Brain microvascular endothelial cell (primary cell): ENCODE measurements at regions not wholly inside any gene's neighbourhood (a gene's known extent, or its start where the extent isn't known, plus 50 kb on each side); places are given as distances from the start of the nearest gene placed in this dataset.

Experiments used
- DNase-seq: peaks from one replicate; pipeline ENCODE4 v3.0.0-alpha.2; 2020
- H3K27ac ChIP-seq: fragments of 250-450 bp; sonication (Bioruptor Pico); 2 replicates; pipeline ENCODE4 v1.5.1; 2020; ENCODE audit warnings: mild to moderate bottlenecking, moderate library complexity
- H3K27me3 ChIP-seq: fragments of 250-450 bp; sonication (Bioruptor Pico); replicated peaks from 2 replicates; pipeline ENCODE4 v1.5.1; 2020; ENCODE audit warnings: mild to moderate bottlenecking
- H3K36me3 ChIP-seq: fragments of 250-450 bp; sonication (Bioruptor Pico); replicated peaks from 2 replicates; pipeline ENCODE4 v1.5.1; 2020; ENCODE audit warnings: mild to moderate bottlenecking
- H3K4me3 ChIP-seq: 2 replicates; pipeline ENCODE4 v1.5.1; 2011; ENCODE audit warnings: low read depth, mild to moderate bottlenecking, control low read depth, low read length, moderate library complexity
- CTCF ChIP-seq: IDR thresholded peaks from 2 replicates; pipeline ENCODE4 v1.5.1; 2011; ENCODE audit warnings: low read depth, mild to moderate bottlenecking, moderate library complexity, low read length, control low read depth, inconsistent platforms; ENCODE audit errors: missing control alignments
- in situ Hi-C: cut with HindIII; loops from 2 replicates; pipeline ENCODE4 v1.10.0; 2017; ENCODE audit warnings: low sequenced_read_pairs, low pct_ligation_motif_present

GRCh38 chr17:74119049-74119580 lies 84.4 kb upstream of the RPL38 start:
- Histone ChIP-seq H3K27me3 (peaks cover 4% of the 10 kb centered on the region), H3K4me3 (no peak overlapping the region), H3K36me3 (no peaks in the 10 kb centered on the region), H3K27ac (no peak overlapping the region)
- no peak for DNase-seq
- in situ Hi-C loops, result no loop called here
- TF ChIP-seq CTCF, result no peak

GRCh38 chr17:74119965-74120364 lies 83.5 kb upstream of the RPL38 start:
- no peak overlapping the region for H3K27ac ChIP-seq
- no peak overlapping the region for H3K4me3 ChIP-seq
- no peak for TF ChIP-seq CTCF
- H3K36me3 ChIP-seq, result no peaks in the 10 kb centered on the region
- no peak for DNase-seq
- H3K27me3 ChIP-seq, result peaks cover 4% of the 10 kb centered on the region
- in situ Hi-C loops, result no loop called here

GRCh38 chr17:74123350-74123749 lies 80.1 kb upstream of the RPL38 start:
- H3K27me3 ChIP-seq, result no peaks in the 10 kb centered on the region
- DNase-seq, result no peak

GRCh38 chr17:74123866-74124444 lies 79.5 kb upstream of the RPL38 start:
- in situ Hi-C loops, result no loop called here
- Histone ChIP-seq H3K4me3 (no peak overlapping the region), H3K27ac (no peak overlapping the region), H3K27me3 (no peaks in the 10 kb centered on the region), H3K36me3 (no peaks in the 10 kb centered on the region)
- DNase-seq, result no peak
- TF ChIP-seq CTCF, result no peak

More at GRCh38 chr17:74123350-74123749, 80.1 kb upstream of the RPL38 start:
- TF ChIP-seq CTCF, result no peak
- Histone ChIP-seq H3K36me3 (no peaks in the 10 kb centered on the region), H3K4me3 (no peak overlapping the region), H3K27ac (no peak overlapping the region)
- in situ Hi-C loops, result no loop called here

GRCh38 chr17:74125156-74125555 lies 78.3 kb upstream of the RPL38 start:
- no peak overlapping the region for H3K27ac ChIP-seq
- in situ Hi-C loops, result no loop called here

More at GRCh38 chr17:74125156-74125555, 78.3 kb upstream of the RPL38 start:
- TF ChIP-seq CTCF, result no peak
- Histone ChIP-seq H3K36me3 (no peaks in the 10 kb centered on the region), H3K4me3 (no peak overlapping the region), H3K27me3 (no peaks in the 10 kb centered on the region)
- DNase-seq, result no peak
